HL-60 (cell line): ENCODE measurements at regions not wholly inside any gene's neighbourhood (a gene's known extent, or its start where the extent isn't known, plus 50 kb on each side); places are given as distances from the start of the nearest gene placed in this dataset.

Source experiments
- DNase-seq, 2 experiments: peaks; one replicate each; pipeline ENCODE4 v3.0.0-alpha.2; 2010 to 2020; ENCODE audit warnings: low read depth in 1 of 2, low spot score in 1 of 2
- H3K27ac ChIP-seq: fragments of 250-450 bp; sonication (Bioruptor Pico); replicated peaks from 2 replicates; pipeline ENCODE4 v1.5.1; 2020; ENCODE audit warnings: mild to moderate bottlenecking, moderate library complexity
- H3K27me3 ChIP-seq: fragments of 250-450 bp; sonication (Bioruptor Pico); 2 replicates; pipeline ENCODE4 v1.5.1; 2021; ENCODE audit warnings: mild to moderate bottlenecking, moderate library complexity; ENCODE audit not compliant: insufficient read depth, poor library complexity, severe bottlenecking
- H3K4me3 ChIP-seq: replicated peaks from 2 replicates; pipeline ENCODE4 v1.5.1; 2011; ENCODE audit warnings: mild to moderate bottlenecking, control low read depth, low read length; ENCODE audit not compliant: insufficient read depth
- CTCF ChIP-seq: IDR thresholded peaks from one replicate; pipeline ENCODE4 v1.5.1; 2011; ENCODE audit warnings: low read length, control low read depth, inconsistent platforms; ENCODE audit not compliant: insufficient read depth
- GABPA ChIP-seq: IDR thresholded peaks from 2 replicates; pipeline ENCODE4 v1.6.1; 2012; ENCODE audit warnings: low read depth
- POLR2AphosphoS5 ChIP-seq: IDR thresholded peaks from 2 replicates; pipeline ENCODE4 v1.6.1; 2012; ENCODE audit warnings: low read depth
- REST ChIP-seq: IDR thresholded peaks from 2 replicates; pipeline ENCODE4 v1.6.1; 2012; ENCODE audit warnings: low read depth; ENCODE audit not compliant: insufficient replicate concordance
- SPI1 ChIP-seq: IDR thresholded peaks from 2 replicates; pipeline ENCODE4 v1.6.1; 2012; ENCODE audit warnings: low read depth, mild to moderate bottlenecking, borderline replicate concordance

- no peak for DNase-seq
- no peaks in the 10 kb centered on the region for H3K27me3 ChIP-seq
Observed at GRCh38 chr7:52423251-52423650, 612.2 kb upstream of the POM121L12 start.

GRCh38 chr7:52413051-52413450 is 622.4 kb upstream of the POM121L12 start:
- TF ChIP-seq POLR2AphosphoS5 (no peak), CTCF (no peak), REST (no peak), SPI1 (no peak), GABPA (no peak)
- no peaks in the 10 kb centered on the region for H3K27me3 ChIP-seq
- no peak overlapping the region for H3K4me3 ChIP-seq
- no peak for DNase-seq
- no peak overlapping the region for H3K27ac ChIP-seq

More at GRCh38 chr7:52423251-52423650, 612.2 kb upstream of the POM121L12 start:
- Histone ChIP-seq H3K4me3 (no peak overlapping the region), H3K27ac (no peak overlapping the region)
- TF ChIP-seq POLR2AphosphoS5 (no peak), SPI1 (no peak), GABPA (no peak), REST (no peak), CTCF (no peak)

- no peak overlapping the region for H3K27ac ChIP-seq
- H3K4me3 ChIP-seq: no peak overlapping the region
- TF ChIP-seq POLR2AphosphoS5: no peak
- TF ChIP-seq REST: no peak
- no peak for TF ChIP-seq GABPA
- no peak for TF ChIP-seq SPI1
- no peak for TF ChIP-seq CTCF
- H3K27me3 ChIP-seq: no peaks in the 10 kb centered on the region
- no peak for DNase-seq
Observed at GRCh38 chr7:52410032-52410431, 625.4 kb upstream of the POM121L12 start.
